ENCODE measurements at regions not wholly inside any gene's neighbourhood (a gene's known extent, or its start where the extent isn't known, plus 50 kb on each side); places are given as distances from the start of the nearest gene placed in this dataset.

GRCh38 chr2:239462191-239462515, 61.3 kb upstream of the HDAC4 start (continued):
- TF ChIP-seq ETS1 (IDR thresholded peaks at IDR 0.05) (no peak), ZNF462 (CRISPR knock-in tag; IDR thresholded peaks at IDR 0.05) (no peak), ZNF331 (CRISPR knock-in tag; IDR thresholded peaks at IDR 0.05; ENCODE audit: low read depth) (no peak)

GRCh38 chr2:239461291-239462190, 60.7 kb upstream of the HDAC4 start:
- 0 out of 2 replicates have a peak overlapping the region, but pooled peaks have one; percentile 48 for H3K27ac Mint-ChIP-seq
- Histone ChIP-seq H4K20me1 (replicated peaks; ENCODE audit: insufficient read depth) (no peaks in the 10 kb centered on the region), H3K36me3 (ENCODE audit: insufficient read depth) (no peaks in the 10 kb centered on the region), H3K9me2 (ENCODE audit: insufficient read depth) (no peaks in the 10 kb centered on the region), H2AFZ (no peak overlapping the region), H3K4me3 (no peak overlapping the region), H3K4me2 (no peak overlapping the region), H3K79me2 (replicated peaks; ENCODE audit: insufficient read depth) (no peaks in the 10 kb centered on the region), H3K4me1 (ENCODE audit: insufficient read depth) (no peaks in the 10 kb centered on the region), H3F3A (replicated peaks; ENCODE audit: low read depth) (no peaks in the 10 kb centered on the region), H3K27ac (ENCODE audit: low read depth) (no peak overlapping the region), H3K27me3 (ENCODE audit: insufficient read depth) (no peaks in the 10 kb centered on the region)
- peaks cover under 1% of the 10 kb centered on the region; the same call in 1 of the 3 replicates for H3K9me3 Mint-ChIP-seq
- no peak overlapping the region for H3K4me3 Mint-ChIP-seq
- no peak for ATAC-seq
- peaks cover 1% of the 10 kb centered on the region for H3K27me3 Mint-ChIP-seq (ENCODE audit: insufficient read depth, low read depth, poor library complexity)
- H3K36me3 Mint-ChIP-seq (ENCODE audit: low read depth), result no peaks in the 10 kb centered on the region
- H3K4me1 Mint-ChIP-seq, result no peaks in the 10 kb centered on the region
- DNase-seq (ENCODE audit: low spot score), result no peak
- TF ChIP-seq CTCF (conservative IDR thresholded peaks at IDR 0.05; ENCODE audit: low read depth in 2 of 2) (no peak), EZH2 (IDR thresholded peaks at IDR 0.05; ENCODE audit: low read depth, unreplicated experiment) (no peak), CREB1 (CRISPR knock-in tag; IDR thresholded peaks at IDR 0.05; ENCODE audit: low read depth) (no peak), REST (IDR thresholded peaks at IDR 0.05; ENCODE audit: unreplicated experiment) (no peak), JUNB (IDR thresholded peaks at IDR 0.05; ENCODE audit: unreplicated experiment) (no peak), POLR2AphosphoS5 (IDR thresholded peaks at IDR 0.05; ENCODE audit: low read depth) (no peak), STAT1 (IDR thresholded peaks at IDR 0.05; ENCODE audit: unreplicated experiment) (no peak), ZNF114 (CRISPR knock-in tag; IDR thresholded peaks at IDR 0.05) (no peak), NANOG (IDR thresholded peaks at IDR 0.05; ENCODE audit: borderline replicate concordance) (no peak)
